Hepatocyte (in vitro differentiated cells): ENCODE measurements at regions not wholly inside any gene's neighbourhood (a gene's known extent, or its start where the extent isn't known, plus 50 kb on each side); places are given as distances from the start of the nearest gene placed in this dataset.

Experiments used
- CTCF ChIP-seq: fragments of 200-600 bp; sonication (generic); IDR thresholded peaks from 2 replicates; pipeline ENCODE4 v1.5.1; 2016; ENCODE audit warnings: antibody characterized with exemption, mild to moderate bottlenecking; ENCODE audit not compliant: poor library complexity
- EZH2 ChIP-seq: fragments of 200-600 bp; sonication (generic); IDR thresholded peaks from 2 replicates; pipeline ENCODE4 v1.6.1; 2016; ENCODE audit warnings: antibody characterized with exemption, mild to moderate bottlenecking, borderline replicate concordance

DNA sequence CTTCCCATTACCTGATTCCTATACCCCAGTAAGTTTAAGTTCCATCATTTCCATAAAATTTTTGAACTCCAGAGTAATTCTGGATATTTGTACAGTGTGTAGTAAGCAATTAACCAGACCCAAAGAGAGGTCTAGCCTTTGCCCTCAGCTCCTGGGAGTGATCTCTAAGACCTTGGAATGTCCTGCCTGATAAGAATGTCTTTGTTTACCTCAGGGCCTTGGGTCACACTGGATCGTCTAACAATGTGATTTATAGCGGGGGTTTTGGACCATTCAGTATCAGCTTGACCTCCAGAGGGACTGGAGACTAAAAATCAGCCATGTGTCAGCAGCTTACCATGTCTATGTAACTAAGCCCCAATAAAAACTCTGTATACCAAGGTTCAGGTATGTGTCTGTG lies 330.9 kb upstream of the PPP1R2C start:
- TF ChIP-seq CTCF (no peak), EZH2 (no peak)
